PC-3 (cell line): ENCODE measurements at regions not wholly inside any gene's neighbourhood (a gene's known extent, or its start where the extent isn't known, plus 50 kb on each side); places are given as distances from the start of the nearest gene placed in this dataset.
"Not testable (repeated sequence)": the region's sequence is repeated elsewhere in the genome, so short reads cannot be mapped to it uniquely, and the experiment has no call there.

Experiments
- ATAC-seq: fragments of 200-7000 bp; cut with Tn5 transposase; 2 replicates; pipeline ENCODE4 v1.9.1; 2020; ENCODE audit warnings: mild to moderate bottlenecking, moderate library complexity
- BruUV-seq: library from RNA; stranded (reverse); fragments of 400-500 nt; replicated peaks from 2 replicates; lab custom pipeline; 2021; lab: Mats Ljungman, UMichigan
- CTCF ChIA-PET: fragments of 300-600 bp; sonication (Branson Sonifier 250); formaldehyde crosslinking; loops from one replicate; lab custom pipeline; 2022; ENCODE audit warnings: antibody characterized with exemption; lab: Charles Lee
- POLR2A ChIA-PET: fragments of 300-600 bp; sonication (Branson Sonifier 250); formaldehyde crosslinking; loops from one replicate; lab custom pipeline; 2022; ENCODE audit warnings: antibody characterized with exemption; ENCODE audit not compliant: unreplicated experiment; lab: Charles Lee
- DNase-seq: peaks from one replicate; pipeline ENCODE4 v3.0.0-alpha.2; 2015
- H2AFZ ChIP-seq: fragments of 300-600 bp; sonication (generic); 2 replicates; pipeline ENCODE4 v1.6.0; 2016; ENCODE audit warnings: antibody characterized with exemption, low read length
- H3F3A ChIP-seq: fragments of 300-600 bp; sonication (generic); one replicate; pipeline ENCODE4 v1.6.0; 2017; ENCODE audit warnings: antibody characterized with exemption, low read length, control low read depth, mild to moderate bottlenecking; ENCODE audit not compliant: unreplicated experiment
- H3K27ac ChIP-seq: fragments of 300-600 bp; sonication (generic); 2 replicates; pipeline ENCODE4 v1.5.1; 2016; ENCODE audit warnings: mild to moderate bottlenecking, low read length
- H3K27me3 ChIP-seq: fragments of 300-600 bp; sonication (generic); 2 replicates; pipeline ENCODE4 v1.6.1; 2016; ENCODE audit warnings: low read length, mixed read lengths
- H3K36me3 ChIP-seq: fragments of 300-600 bp; sonication (generic); 2 replicates; pipeline ENCODE4 v1.6.1; 2016; ENCODE audit warnings: low read depth, mixed run types, low read length, mixed read lengths
- H3K4me1 ChIP-seq: fragments of 300-600 bp; sonication (generic); 2 replicates; pipeline ENCODE4 v1.5.1; 2016; ENCODE audit warnings: low read length; ENCODE audit not compliant: insufficient read depth
- H3K4me2 ChIP-seq: fragments of 300-600 bp; sonication (generic); 2 replicates; pipeline ENCODE4 v1.6.0; 2016; ENCODE audit warnings: low read length
- H3K4me3 ChIP-seq: fragments of 300-600 bp; sonication (generic); 2 replicates; pipeline ENCODE4 v1.5.1; 2016; ENCODE audit warnings: mild to moderate bottlenecking, low read length, mixed read lengths
- H3K79me2 ChIP-seq: fragments of 300-600 bp; sonication (generic); 2 replicates; pipeline ENCODE4 v1.6.1; 2017; ENCODE audit warnings: low read length, mixed read lengths
- H3K9ac ChIP-seq: fragments of 300-600 bp; sonication (generic); 2 replicates; pipeline ENCODE4 v1.6.0; 2016; ENCODE audit warnings: mild to moderate bottlenecking, low read length
- H3K9me2 ChIP-seq: fragments of 300-600 bp; sonication (generic); replicated peaks from 2 replicates; pipeline ENCODE4 v1.6.1; 2016; ENCODE audit warnings: mixed run types, low read length, mixed read lengths
- H3K9me3 ChIP-seq: fragments of 300-600 bp; sonication (generic); 2 replicates; pipeline ENCODE4 v1.6.1; 2016; ENCODE audit warnings: low read length, mixed read lengths
- H4K20me1 ChIP-seq: fragments of 300-600 bp; sonication (generic); 2 replicates; pipeline ENCODE4 v1.6.1; 2016; ENCODE audit warnings: low read length, mixed read lengths
- EZH2 ChIP-seq: fragments of 300-600 bp; sonication (generic); IDR thresholded peaks from one replicate; pipeline ENCODE4 v1.6.1; 2017; ENCODE audit warnings: antibody characterized with exemption, mild to moderate bottlenecking, low read length; ENCODE audit not compliant: unreplicated experiment
- EZH2phosphoT487 ChIP-seq: fragments of 300-600 bp; sonication (generic); IDR thresholded peaks from 2 replicates; pipeline ENCODE4 v1.6.1; 2018; ENCODE audit warnings: mild to moderate bottlenecking, antibody characterized with exemption, low read length, borderline replicate concordance
- intact Hi-C: fragments of 100-400 bp; cut with micrococcal nuclease; formaldehyde crosslinking; loops from 2 replicates; pipeline ENCODE4 v1.9.0; 2023
- TF ChIP-seq, protein P1 (sequence below): fragments of 300-600 bp; sonication (generic); conservative IDR thresholded peaks from 2 replicates; pipeline ENCODE4 v1.5.1; 2017; ENCODE audit warnings: antibody characterized with exemption, low read depth, mild to moderate bottlenecking, low read length

- no peak overlapping the region for H3K9ac ChIP-seq
- H3F3A ChIP-seq, result no peaks in the 10 kb centered on the region
- no peak overlapping the region for H3K27ac ChIP-seq
- no TSS peak for BruUV-seq
- DNase-seq (no peak), ATAC-seq (no peak)
- no peak overlapping the region for H3K4me3 ChIP-seq
- no peaks in the 10 kb centered on the region for H3K4me1 ChIP-seq
- no peaks in the 10 kb centered on the region for H3K9me2 ChIP-seq
- H2AFZ ChIP-seq, result no peak overlapping the region
- no peaks in the 10 kb centered on the region for H3K27me3 ChIP-seq
- TF ChIP-seq EZH2 (no peak), EZH2phosphoT487 (no peak)
- TF ChIP-seq, protein P1, sequence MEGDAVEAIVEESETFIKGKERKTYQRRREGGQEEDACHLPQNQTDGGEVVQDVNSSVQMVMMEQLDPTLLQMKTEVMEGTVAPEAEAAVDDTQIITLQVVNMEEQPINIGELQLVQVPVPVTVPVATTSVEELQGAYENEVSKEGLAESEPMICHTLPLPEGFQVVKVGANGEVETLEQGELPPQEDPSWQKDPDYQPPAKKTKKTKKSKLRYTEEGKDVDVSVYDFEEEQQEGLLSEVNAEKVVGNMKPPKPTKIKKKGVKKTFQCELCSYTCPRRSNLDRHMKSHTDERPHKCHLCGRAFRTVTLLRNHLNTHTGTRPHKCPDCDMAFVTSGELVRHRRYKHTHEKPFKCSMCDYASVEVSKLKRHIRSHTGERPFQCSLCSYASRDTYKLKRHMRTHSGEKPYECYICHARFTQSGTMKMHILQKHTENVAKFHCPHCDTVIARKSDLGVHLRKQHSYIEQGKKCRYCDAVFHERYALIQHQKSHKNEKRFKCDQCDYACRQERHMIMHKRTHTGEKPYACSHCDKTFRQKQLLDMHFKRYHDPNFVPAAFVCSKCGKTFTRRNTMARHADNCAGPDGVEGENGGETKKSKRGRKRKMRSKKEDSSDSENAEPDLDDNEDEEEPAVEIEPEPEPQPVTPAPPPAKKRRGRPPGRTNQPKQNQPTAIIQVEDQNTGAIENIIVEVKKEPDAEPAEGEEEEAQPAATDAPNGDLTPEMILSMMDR, result no peak
- H4K20me1 ChIP-seq, result no peaks in the 10 kb centered on the region
- ChIA-PET CTCF (no interaction called here), POLR2A (no interaction called here)
- H3K4me2 ChIP-seq, result no peak overlapping the region
- H3K36me3 ChIP-seq, result no peaks in the 10 kb centered on the region
- H3K79me2 ChIP-seq, result no peaks in the 10 kb centered on the region
- H3K9me3 ChIP-seq, result no peaks in the 10 kb centered on the region
- intact Hi-C loops, result no loop called here
Observed at GRCh38 chr10:123393170-123393569, 239.0 kb downstream of the BUB3 start.

DNA sequence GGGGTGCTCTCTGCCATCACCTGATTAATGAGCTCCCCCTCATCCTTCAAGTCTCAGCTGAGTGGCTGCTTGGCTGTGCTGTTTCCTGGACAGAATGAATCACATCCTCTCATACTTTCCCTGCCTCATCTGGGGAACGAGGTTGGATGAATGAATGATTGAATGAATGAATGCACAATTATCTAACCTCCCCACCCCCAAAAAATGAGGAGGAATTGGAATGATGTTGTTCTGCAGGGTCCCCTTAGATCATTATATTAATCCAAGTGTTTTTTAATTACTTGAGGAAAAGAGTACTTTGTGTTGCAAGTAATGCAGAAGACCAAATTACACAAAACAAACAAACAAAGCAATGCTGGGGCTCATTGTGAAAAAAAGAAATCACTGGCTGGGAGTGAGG is 240.2 kb downstream of the BUB3 start:
- CTCF ChIA-PET, result no interaction called here
- Histone ChIP-seq H3K9me3 (no peaks in the 10 kb centered on the region), H3K27ac (no peak overlapping the region), H4K20me1 (no peaks in the 10 kb centered on the region), H3K9me2 (no peaks in the 10 kb centered on the region), H2AFZ (no peak overlapping the region), H3K79me2 (no peaks in the 10 kb centered on the region), H3F3A (no peaks in the 10 kb centered on the region), H3K27me3 (no peaks in the 10 kb centered on the region), H3K4me1 (no peaks in the 10 kb centered on the region), H3K36me3 (no peaks in the 10 kb centered on the region), H3K4me3 (no peak overlapping the region), H3K9ac (no peak overlapping the region), H3K4me2 (no peak overlapping the region)
- no peak for ATAC-seq
- no TSS peak for BruUV-seq
- POLR2A ChIA-PET, result no interaction called here
- DNase-seq, result no peak
- intact Hi-C loops, result no loop called here
- TF ChIP-seq EZH2phosphoT487 (no peak), EZH2 (no peak)

- H3K4me2 ChIP-seq, H3K9ac ChIP-seq, H3K27me3 ChIP-seq, POLR2A ChIA-PET, CTCF ChIA-PET, H2AFZ ChIP-seq, H3K36me3 ChIP-seq, H4K20me1 ChIP-seq, intact Hi-C loops, ATAC-seq, H3F3A ChIP-seq, DNase-seq, H3K9me3 ChIP-seq, BruUV-seq, H3K4me3 ChIP-seq, H3K9me2 ChIP-seq, H3K27ac ChIP-seq, H3K4me1 ChIP-seq, H3K79me2 ChIP-seq: not testable (repeated sequence)
Observed at GRCh38 chr10:123395234-123395633, 241.0 kb downstream of the BUB3 start.

DNA sequence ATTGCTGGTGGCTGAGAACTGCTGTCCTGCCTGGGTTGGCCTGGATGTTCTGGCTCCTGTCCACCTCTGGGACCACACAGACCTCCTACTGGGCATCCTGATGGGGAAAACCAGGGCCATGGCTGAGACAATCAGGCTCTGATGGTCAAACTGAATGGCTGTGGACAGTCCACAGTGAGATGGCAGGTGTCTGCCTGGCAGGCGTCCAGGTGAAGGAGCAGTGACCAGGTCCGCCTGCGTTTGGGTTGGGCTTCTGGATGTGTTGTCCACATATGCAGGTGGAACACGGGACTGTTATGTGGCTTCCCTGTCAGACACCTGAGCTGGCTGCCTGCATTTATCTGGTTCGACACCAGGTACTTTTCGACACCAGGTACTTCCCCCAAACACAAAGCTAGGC is 241.7 kb downstream of the BUB3 start:
- Histone ChIP-seq H3K36me3 (no peaks in the 10 kb centered on the region), H3K4me2 (no peak overlapping the region), H3K27ac (no peak overlapping the region), H3K4me3 (no peak overlapping the region), H4K20me1 (no peaks in the 10 kb centered on the region), H3F3A (no peaks in the 10 kb centered on the region), H3K9me2 (no peaks in the 10 kb centered on the region), H3K27me3 (no peaks in the 10 kb centered on the region), H3K9me3 (no peaks in the 10 kb centered on the region), H3K79me2 (no peaks in the 10 kb centered on the region), H3K9ac (no peak overlapping the region), H3K4me1 (no peaks in the 10 kb centered on the region), H2AFZ (no peak overlapping the region)
- ChIA-PET POLR2A (no interaction called here), CTCF (no interaction called here)
- ATAC-seq (no peak), DNase-seq (no peak)
- TF ChIP-seq, protein P1, result no peak
- TF ChIP-seq EZH2phosphoT487 (no peak), EZH2 (no peak)
- intact Hi-C loops, result no loop called here
- no TSS peak for BruUV-seq
